HG02973 (cell line): ENCODE measurements at regions not wholly inside any gene's neighbourhood (a gene's known extent, or its start where the extent isn't known, plus 50 kb on each side); places are given as distances from the start of the nearest gene placed in this dataset.

ENCODE experiments used
- ATAC-seq: cut with Tn5 transposase; IDR thresholded peaks from one replicate; pipeline ENCODE4 v1.9.1; 2021; ENCODE audit warnings: moderate library complexity; ENCODE audit not compliant: unreplicated experiment

DNA sequence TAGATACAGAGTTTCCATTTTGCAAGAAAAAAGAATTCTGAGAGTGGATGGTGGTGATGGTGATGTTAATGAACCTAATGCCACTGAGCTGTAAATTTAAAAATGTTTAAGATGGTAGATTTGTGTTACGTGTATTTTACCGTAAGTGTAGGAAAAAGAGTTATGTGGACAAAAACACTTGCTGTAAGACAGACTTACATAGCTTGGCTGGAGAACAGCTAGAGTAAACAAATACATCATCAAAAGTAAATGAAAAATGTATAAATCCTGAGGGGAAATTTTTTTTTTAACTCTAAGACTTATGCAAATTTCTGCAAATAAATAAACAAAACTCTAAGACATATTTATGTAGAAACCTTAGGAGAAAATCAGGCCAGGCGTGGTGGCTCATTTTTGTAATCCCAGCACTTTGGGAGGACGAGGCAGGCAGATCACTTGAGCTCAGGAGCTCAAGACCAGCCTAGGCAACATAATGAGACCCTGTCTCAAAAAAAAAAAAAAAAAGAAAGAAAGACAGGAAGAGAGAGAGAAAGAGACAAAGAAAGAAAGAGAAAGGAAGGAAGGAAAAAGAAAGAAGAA is 66.2 kb upstream of the CDK13 start:
- no peak for ATAC-seq

DNA sequence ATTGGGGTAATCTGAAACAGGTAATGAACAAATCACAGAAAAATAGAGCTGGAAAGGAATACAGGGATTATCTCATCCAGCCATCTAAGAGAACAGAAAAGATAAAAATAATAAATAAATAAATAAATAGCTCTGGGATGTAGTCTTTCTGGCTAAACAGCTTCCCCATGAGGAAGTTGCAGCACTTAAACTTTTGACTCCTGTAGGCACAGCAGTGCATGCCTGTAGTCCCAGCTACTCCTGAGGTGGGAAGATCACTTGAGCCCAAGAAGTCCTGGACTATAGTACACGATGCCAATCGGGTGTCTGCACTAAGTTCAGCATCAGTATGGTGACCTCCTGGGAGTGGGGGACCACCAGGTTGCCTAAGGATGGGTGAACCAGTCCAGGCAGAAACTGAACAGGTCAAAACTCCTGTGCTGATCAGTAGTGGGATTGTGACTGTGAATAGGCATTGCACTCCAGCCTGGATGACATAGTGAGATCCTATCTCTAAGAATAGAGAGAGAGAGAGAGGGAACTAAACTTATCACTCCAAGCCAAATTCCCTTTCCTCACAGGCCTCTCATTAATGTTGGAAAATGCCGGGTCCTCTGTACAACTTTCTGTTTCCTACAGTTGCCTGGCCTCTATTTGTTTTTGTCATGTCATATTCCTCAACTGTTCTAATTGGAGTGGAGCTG is 61.7 kb upstream of the CDK13 start:
- ATAC-seq = no peak

- no peak for ATAC-seq
Observed at GRCh38 chr7:39890411-39890810, 59.6 kb upstream of the CDK13 start.

DNA sequence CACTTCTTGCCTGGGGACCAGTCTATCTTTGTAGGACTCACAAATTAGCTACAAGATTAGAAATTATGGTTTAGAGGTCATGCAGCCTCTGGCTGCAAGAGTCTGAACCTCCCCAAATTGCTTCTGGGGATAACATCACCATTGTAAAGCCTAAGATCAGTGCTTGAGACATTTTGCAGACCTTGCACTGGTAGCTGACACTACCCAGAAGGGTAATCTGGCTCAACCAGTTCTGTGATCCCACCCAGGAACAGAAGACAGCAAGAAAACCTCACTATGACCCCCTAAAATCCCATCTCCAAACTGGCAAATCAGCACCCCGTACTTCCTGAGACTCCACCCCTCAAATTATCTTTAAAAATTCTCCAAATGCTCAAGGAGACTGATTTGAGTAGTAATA is 58.2 kb upstream of the CDK13 start:
- no peak for ATAC-seq

GRCh38 chr7:39892361-39892760 is 57.7 kb upstream of the CDK13 start:
- ATAC-seq = no peak

- ATAC-seq = no peak
Observed at GRCh38 chr7:39894904-39895303, 55.2 kb upstream of the CDK13 start.

- no peak for ATAC-seq
Observed at GRCh38 chr7:39896840-39897239, 53.2 kb upstream of the CDK13 start.

- no peak for ATAC-seq
Observed at GRCh38 chr7:39898867-39899266, 51.2 kb upstream of the CDK13 start.
